Lung (tissue), 11 donors: ENCODE measurements at regions not wholly inside any gene's neighbourhood (a gene's known extent, or its start where the extent isn't known, plus 50 kb on each side); places are given as distances from the start of the nearest gene placed in this dataset.

Experiments
- ATAC-seq: fragments of 200-7000 bp; cut with Tn5 transposase; one replicate; pipeline ENCODE4 v1.9.1; 2020; ENCODE audit warnings: moderate number of reproducible peaks; ENCODE audit not compliant: insufficient read depth, low FRiP score
- DNase-seq, 3 donors: peaks; one replicate each; pipeline ENCODE4 v3.0.0-alpha.2; 2013 to 2017
- H3K27ac ChIP-seq, 2 donors: one replicate each; pipeline ENCODE4 v1.5.1; 2013; ENCODE audit warnings: mild to moderate bottlenecking in 2 of 2, moderate library complexity in 2 of 2, control low read depth in 1 of 2, inconsistent platforms in 1 of 2, low read depth in 1 of 2, low read length in 1 of 2
- H3K27me3 ChIP-seq, 3 donors: one replicate each; pipeline ENCODE4 v1.5.1; 2013; ENCODE audit warnings: low read length in 2 of 3; ENCODE audit not compliant: control insufficient read depth in 3 of 3, insufficient read depth in 3 of 3
- H3K36me3 ChIP-seq, 4 donors: one replicate each; pipeline ENCODE4 v1.5.1; 2013; ENCODE audit warnings: low read length in 4 of 4, mild to moderate bottlenecking in 1 of 4, moderate library complexity in 1 of 4; ENCODE audit not compliant: control insufficient read depth in 4 of 4, insufficient read depth in 4 of 4
- H3K4me1 ChIP-seq, 5 donors: one replicate each; pipeline ENCODE4 v1.5.1; 2013; ENCODE audit warnings: low read length in 5 of 5, mild to moderate bottlenecking in 2 of 5, moderate library complexity in 1 of 5; ENCODE audit not compliant: control insufficient read depth in 5 of 5, insufficient read depth in 5 of 5
- H3K4me3 ChIP-seq: one replicate; pipeline ENCODE4 v1.5.1; 2013; ENCODE audit warnings: mild to moderate bottlenecking, control low read depth, moderate library complexity
- H3K9ac ChIP-seq, 2 donors: one replicate each; pipeline ENCODE4 v1.5.1; 2013; ENCODE audit warnings: low read length in 2 of 2, control low read depth in 1 of 2; ENCODE audit not compliant: insufficient read depth in 1 of 2
- H3K9me3 ChIP-seq, 4 donors: one replicate each; pipeline ENCODE4 v1.5.1; 2013; ENCODE audit warnings: low read length in 3 of 4, mild to moderate bottlenecking in 1 of 4, moderate library complexity in 1 of 4; ENCODE audit not compliant: control insufficient read depth in 4 of 4, insufficient read depth in 3 of 4
- CTCF ChIP-seq: IDR thresholded peaks from 2 replicates; pipeline ENCODE4 v1.5.1; 2012; ENCODE audit warnings: mild to moderate bottlenecking; ENCODE audit errors: control extremely low read depth, extremely low read depth
- WGBS, 2 donors: extraction: QIAGEN DNeasy Blood & Tissue Kit; methylation state at CpG; one replicate each; pipeline ENCODE4 v1.1.7; 2013; 5-methylcytosine and 5-hydroxymethylcytosine counted together
- donor health status: control.
- donor health status: control.
- donor health status: Bipolar disorder and iron deficiency.
- donor health status: healthy.
- donor health status: DM: yes; HTN: yes; CAD: no.

- H3K27me3 ChIP-seq = no peaks in the 10 kb centered on the region
- DNase-seq (no peak), ATAC-seq (no peak)
- no peaks in the 10 kb centered on the region for H3K36me3 ChIP-seq
- no peak overlapping the region for H3K9ac ChIP-seq
- no peak overlapping the region for H3K27ac ChIP-seq
- H3K4me1 ChIP-seq = peaks cover 0 to under 1% (median 0%) of the 10 kb centered on the region in 5 donors
- no peak for TF ChIP-seq CTCF
- peaks cover 0 to 3% (median 0%) of the 10 kb centered on the region in 4 donors for H3K9me3 ChIP-seq
- WGBS, 2 donors = 83 to 93% methylated on average over 4 of the region's 4 CpGs
- H3K4me3 ChIP-seq = no peak overlapping the region
These were observed 241.2 kb downstream of the PCDH10 start for GRCh38 chr4:133390198-133390855.

GRCh38 chr4:133389029-133389428, 239.9 kb downstream of the PCDH10 start:
- H3K9ac ChIP-seq = no peak overlapping the region
- DNase-seq (no peak), ATAC-seq (no peak)
- H3K4me3 ChIP-seq = no peak overlapping the region
- peaks cover 0 to 7% (median 1%) of the 10 kb centered on the region in 4 donors for H3K9me3 ChIP-seq
- H3K27ac ChIP-seq = no peak overlapping the region
- no peaks in the 10 kb centered on the region for H3K36me3 ChIP-seq
- TF ChIP-seq CTCF = no peak
- 88% methylated on average over 3 of the region's 3 CpGs for WGBS, 2 donors
- H3K27me3 ChIP-seq = no peaks in the 10 kb centered on the region
- H3K4me1 ChIP-seq = peaks cover 0 to 2% (median 0%) of the 10 kb centered on the region in 5 donors

GRCh38 chr4:133385161-133385954, 236.3 kb downstream of the PCDH10 start:
- H3K4me3 ChIP-seq = no peak overlapping the region
- WGBS, 2 donors = 93 to 94% methylated on average over 23 of the region's 23 CpGs
- peaks cover 0 to 2% (median 0%) of the 10 kb centered on the region in 5 donors for H3K4me1 ChIP-seq
- no peak for ATAC-seq
- no peak for DNase-seq
- no peak overlapping the region for H3K27ac ChIP-seq
- no peak for TF ChIP-seq CTCF
- H3K27me3 ChIP-seq = no peaks in the 10 kb centered on the region
- H3K9me3 ChIP-seq = peaks cover 0 to 7% (median 1%) of the 10 kb centered on the region in 4 donors
- H3K9ac ChIP-seq = no peak overlapping the region
- H3K36me3 ChIP-seq = no peaks in the 10 kb centered on the region
